ENCODE measurements at regions not wholly inside any gene's neighbourhood (a gene's known extent, or its start where the extent isn't known, plus 50 kb on each side); places are given as distances from the start of the nearest gene placed in this dataset.

GRCh38 chr13:40228496-40228895, 437.9 kb downstream of the FOXO1 start:
- H3K4me3 ChIP-seq: no peak overlapping the region
- 83 to 89% methylated on average over 4 of the region's 4 CpGs for WGBS, 2 donors
- H3K4me1 ChIP-seq: no peaks in the 10 kb centered on the region
- H3K27me3 ChIP-seq: no peaks in the 10 kb centered on the region
- no peak for DNase-seq
- no peaks in the 10 kb centered on the region for H3K9me3 ChIP-seq
- intact Hi-C loops (cut with DNase I; ENCODE audit: low total_unique reads): no loop called here
- H3K27ac ChIP-seq: no peak overlapping the region
- no peaks in the 10 kb centered on the region for H3K36me3 ChIP-seq (ENCODE audit: low read depth, missing control alignments)
- TF ChIP-seq CTCF (IDR thresholded peaks at IDR 0.05) (no peak), POLR2A (IDR thresholded peaks at IDR 0.05) (no peak)

DNA sequence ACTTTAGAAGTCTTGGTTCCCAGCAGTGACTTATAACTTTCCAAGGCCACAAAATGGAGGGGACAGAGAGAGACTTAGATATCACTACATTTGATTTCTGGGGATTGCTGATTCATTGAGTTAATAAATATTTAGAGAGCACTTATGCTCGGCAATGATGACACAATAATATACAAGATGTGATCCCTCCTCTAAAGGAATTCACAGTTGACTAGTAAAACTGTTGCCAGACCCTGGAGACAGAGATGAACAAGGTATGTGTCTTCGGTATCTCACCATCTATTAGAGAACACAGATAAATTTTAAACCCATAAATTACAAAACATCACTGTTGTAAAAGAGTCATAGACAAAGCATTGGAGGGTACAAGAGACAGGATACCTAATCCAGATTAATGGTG, 437.5 kb downstream of the FOXO1 start:
- TF ChIP-seq POLR2A (IDR thresholded peaks at IDR 0.05) (no peak), CTCF (IDR thresholded peaks at IDR 0.05) (no peak)
- WGBS, 2 donors: 27 to 40% methylated on average over 2 of the region's 2 CpGs

GRCh38 chr13:40230833-40231266, 435.6 kb downstream of the FOXO1 start:
- no peak for DNase-seq

More for the DNA sequence above, 437.5 kb downstream of the FOXO1 start:
- no peaks in the 10 kb centered on the region for H3K4me1 ChIP-seq
- no peak for DNase-seq
- H3K27ac ChIP-seq: no peak overlapping the region
- no peaks in the 10 kb centered on the region for H3K9me3 ChIP-seq
- H3K27me3 ChIP-seq: no peaks in the 10 kb centered on the region
- H3K36me3 ChIP-seq (ENCODE audit: low read depth, missing control alignments): no peaks in the 10 kb centered on the region
- no peak overlapping the region for H3K4me3 ChIP-seq
- intact Hi-C loops (cut with DNase I; ENCODE audit: low total_unique reads): no loop called here

DNA sequence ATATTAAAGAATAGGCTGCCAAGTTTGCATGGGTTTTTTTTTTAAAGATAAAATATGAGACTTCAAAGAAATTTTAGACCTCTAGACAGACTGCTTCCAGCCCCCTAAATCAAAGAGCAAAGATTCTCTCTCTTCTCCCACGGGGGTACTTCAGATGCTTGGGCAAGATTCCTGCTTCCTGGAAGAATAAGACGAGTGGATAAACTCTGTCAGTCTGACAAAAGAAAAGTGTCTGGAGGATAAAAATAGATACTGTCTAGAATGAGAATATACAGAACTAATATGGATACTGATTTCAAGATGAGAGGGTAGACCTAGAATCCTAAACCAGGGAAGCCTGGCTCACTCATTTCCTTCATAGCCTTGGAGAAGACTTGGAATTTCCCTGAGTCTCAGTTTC, 435.1 kb downstream of the FOXO1 start:
- TF ChIP-seq CTCF (IDR thresholded peaks at IDR 0.05) (no peak), POLR2A (IDR thresholded peaks at IDR 0.05) (no peak)
- Histone ChIP-seq H3K9me3 (no peaks in the 10 kb centered on the region), H3K4me3 (no peak overlapping the region), H3K27me3 (no peaks in the 10 kb centered on the region), H3K27ac (no peak overlapping the region), H3K36me3 (ENCODE audit: low read depth, missing control alignments) (no peaks in the 10 kb centered on the region), H3K4me1 (no peaks in the 10 kb centered on the region)
- 52 to 55% methylated on average over 2 of the region's 2 CpGs for WGBS, 2 donors
- no peak for DNase-seq
- intact Hi-C loops (cut with DNase I; ENCODE audit: low total_unique reads): loop anchor here (10.0 kb wide), 1 partner anchor 433 kb away; the partner anchor contains the start of gene FOXO1

More at GRCh38 chr13:40230833-40231266, 435.6 kb downstream of the FOXO1 start:
- Histone ChIP-seq H3K4me1 (no peaks in the 10 kb centered on the region), H3K27ac (no peak overlapping the region), H3K4me3 (no peak overlapping the region), H3K36me3 (ENCODE audit: low read depth, missing control alignments) (no peaks in the 10 kb centered on the region), H3K9me3 (no peaks in the 10 kb centered on the region), H3K27me3 (no peaks in the 10 kb centered on the region)
- WGBS, 2 donors: 44 to 66% methylated on average over 3 of the region's 3 CpGs
- intact Hi-C loops (cut with DNase I; ENCODE audit: low total_unique reads): loop anchor here (10.0 kb wide), 1 partner anchor 434 kb away; the partner anchor contains the start of gene FOXO1
- TF ChIP-seq POLR2A (IDR thresholded peaks at IDR 0.05) (no peak), CTCF (IDR thresholded peaks at IDR 0.05) (no peak)

DNA sequence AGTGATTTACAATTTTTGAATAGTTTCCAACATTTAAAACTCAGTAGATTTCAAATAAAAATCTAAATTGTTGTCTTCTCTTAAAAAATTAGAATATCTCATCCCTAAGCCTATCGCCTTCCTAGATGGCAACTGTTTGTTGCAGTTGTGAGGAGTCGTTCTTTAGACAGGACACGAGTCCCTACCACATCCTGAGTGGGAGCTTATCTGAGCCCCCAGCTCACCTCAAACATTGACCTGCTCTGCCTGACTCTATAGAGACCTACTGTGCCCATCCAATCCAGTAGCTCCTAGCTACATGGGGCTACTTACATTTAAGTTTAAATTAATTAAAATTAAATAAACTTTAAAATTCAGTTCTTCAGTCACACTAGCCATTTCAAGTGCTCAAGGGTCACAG, 434.7 kb downstream of the FOXO1 start:
- Histone ChIP-seq H3K36me3 (ENCODE audit: low read depth, missing control alignments) (no peaks in the 10 kb centered on the region), H3K9me3 (no peaks in the 10 kb centered on the region), H3K27me3 (no peaks in the 10 kb centered on the region), H3K4me1 (no peaks in the 10 kb centered on the region), H3K27ac (no peak overlapping the region), H3K4me3 (no peak overlapping the region)
- no peak for DNase-seq
- WGBS, 2 donors: 84 to 87% methylated on average over 3 of the region's 3 CpGs
- TF ChIP-seq POLR2A (IDR thresholded peaks at IDR 0.05) (no peak), CTCF (IDR thresholded peaks at IDR 0.05) (no peak)
- intact Hi-C loops (cut with DNase I; ENCODE audit: low total_unique reads): loop anchor here (10.0 kb wide), 1 partner anchor 433 kb away; the partner anchor contains the start of gene FOXO1
